Neutrophil (primary cell): ENCODE measurements at regions not wholly inside any gene's neighbourhood (a gene's known extent, or its start where the extent isn't known, plus 50 kb on each side); places are given as distances from the start of the nearest gene placed in this dataset.

ENCODE experiments used
- H3K27ac ChIP-seq: fragments of 200-600 bp; sonication (generic); 2 replicates; pipeline ENCODE4 v1.5.1; 2016; ENCODE audit warnings: mild to moderate bottlenecking, moderate library complexity
- H3K27me3 ChIP-seq: fragments of 200-600 bp; sonication (generic); 2 replicates; pipeline ENCODE4 v1.6.0; 2016; ENCODE audit warnings: mild to moderate bottlenecking
- H3K36me3 ChIP-seq: fragments of 200-600 bp; sonication (generic); 2 replicates; pipeline ENCODE4 v1.5.1; 2017
- H3K4me1 ChIP-seq, 2 experiments: fragments of 200-600 bp in 1 of 2; sonication (generic) in 1 of 2; 1 replicate in 1 of 2; 2 replicates in 1 of 2; pipeline versions ENCODE4 v1.5.1 to v1.6.1; 2013 to 2016; ENCODE audit warnings: low read depth in 1 of 2, low read length in 1 of 2, mild to moderate bottlenecking in 1 of 2, moderate library complexity in 1 of 2; ENCODE audit not compliant: control insufficient read depth in 1 of 2, insufficient read depth in 1 of 2
- H3K4me3 ChIP-seq, 2 experiments: fragments of 200-600 bp in 1 of 2; sonication (generic) in 1 of 2; 1 replicate in 1 of 2; 2 replicates in 1 of 2; pipeline ENCODE4 v1.5.1; 2013 to 2016; ENCODE audit warnings: low read depth in 1 of 2, low read length in 1 of 2, mild to moderate bottlenecking in 1 of 2, moderate library complexity in 1 of 2
- H3K9me3 ChIP-seq: fragments of 200-600 bp; sonication (generic); 2 replicates; pipeline ENCODE4 v1.5.1; 2016
- CTCF ChIP-seq: fragments of 200-600 bp; sonication (generic); IDR thresholded peaks from 2 replicates; pipeline ENCODE4 v1.5.1; 2016; ENCODE audit warnings: antibody characterized with exemption

GRCh38 chr10:57973451-57973850 lies 294.2 kb downstream of the IPMK start:
- no peak for TF ChIP-seq CTCF
- H3K4me1 ChIP-seq, result no peaks in the 10 kb centered on the region
- H3K4me3 ChIP-seq, result no peak overlapping the region
- no peaks in the 10 kb centered on the region for H3K9me3 ChIP-seq
- no peaks in the 10 kb centered on the region for H3K27me3 ChIP-seq
- H3K27ac ChIP-seq, result no peak overlapping the region
- no peaks in the 10 kb centered on the region for H3K36me3 ChIP-seq

GRCh38 chr10:57972783-57973182 lies 294.9 kb downstream of the IPMK start:
- Histone ChIP-seq H3K27me3 (no peaks in the 10 kb centered on the region), H3K9me3 (no peaks in the 10 kb centered on the region), H3K27ac (no peak overlapping the region), H3K36me3 (no peaks in the 10 kb centered on the region), H3K4me1 (no peaks in the 10 kb centered on the region), H3K4me3 (no peak overlapping the region)
- no peak for TF ChIP-seq CTCF

GRCh38 chr10:57968328-57969016 lies 299.2 kb downstream of the IPMK start:
- H3K36me3 ChIP-seq, result no peaks in the 10 kb centered on the region
- H3K27me3 ChIP-seq, result no peaks in the 10 kb centered on the region
- TF ChIP-seq CTCF, result no peak
- no peaks in the 10 kb centered on the region for H3K4me1 ChIP-seq
- H3K27ac ChIP-seq, result no peak overlapping the region
- H3K4me3 ChIP-seq, result no peak overlapping the region
- no peaks in the 10 kb centered on the region for H3K9me3 ChIP-seq

- H3K4me1 ChIP-seq, result no peaks in the 10 kb centered on the region
These were observed 303.3 kb downstream of the IPMK start for GRCh38 chr10:57964351-57964750.

GRCh38 chr10:57963546-57963945 lies 304.1 kb downstream of the IPMK start:
- no peaks in the 10 kb centered on the region for H3K9me3 ChIP-seq
- H3K4me1 ChIP-seq, result no peaks in the 10 kb centered on the region
- no peaks in the 10 kb centered on the region for H3K27me3 ChIP-seq
- H3K27ac ChIP-seq, result no peak overlapping the region
- TF ChIP-seq CTCF, result no peak
- no peaks in the 10 kb centered on the region for H3K36me3 ChIP-seq
- H3K4me3 ChIP-seq, result no peak overlapping the region

More at GRCh38 chr10:57964351-57964750, 303.3 kb downstream of the IPMK start:
- Histone ChIP-seq H3K4me3 (no peak overlapping the region), H3K27ac (no peak overlapping the region), H3K27me3 (no peaks in the 10 kb centered on the region), H3K9me3 (no peaks in the 10 kb centered on the region), H3K36me3 (no peaks in the 10 kb centered on the region)
- no peak for TF ChIP-seq CTCF

GRCh38 chr10:57962839-57963238 lies 304.9 kb downstream of the IPMK start:
- H3K27me3 ChIP-seq, result no peaks in the 10 kb centered on the region
- H3K4me1 ChIP-seq, result no peaks in the 10 kb centered on the region
- H3K4me3 ChIP-seq, result no peak overlapping the region
- no peaks in the 10 kb centered on the region for H3K36me3 ChIP-seq
- no peaks in the 10 kb centered on the region for H3K9me3 ChIP-seq
- no peak for TF ChIP-seq CTCF
- no peak overlapping the region for H3K27ac ChIP-seq
